Cardiac fibroblast (primary cell): ENCODE measurements at regions not wholly inside any gene's neighbourhood (a gene's known extent, or its start where the extent isn't known, plus 50 kb on each side); places are given as distances from the start of the nearest gene placed in this dataset.

ENCODE experiments used
- DNase-seq, 2 donors: peaks; one replicate each; pipeline versions ENCODE4 v3.0.0 to v3.0.0-alpha.2; 2010; ENCODE audit warnings: low read depth in 2 of 2
- H3K4me3 ChIP-seq, 2 donors: replicated peaks in 1 of 2; 1 replicate in 1 of 2; 2 replicates in 1 of 2; pipeline ENCODE4 v1.5.1; 2011; ENCODE audit warnings: low read depth in 2 of 2, low read length in 2 of 2, mild to moderate bottlenecking in 2 of 2, moderate library complexity in 1 of 2
- CTCF ChIP-seq: IDR thresholded peaks from one replicate; pipeline ENCODE4 v1.5.1; 2011; ENCODE audit warnings: low read depth, mild to moderate bottlenecking, low read length, inconsistent platforms

DNA sequence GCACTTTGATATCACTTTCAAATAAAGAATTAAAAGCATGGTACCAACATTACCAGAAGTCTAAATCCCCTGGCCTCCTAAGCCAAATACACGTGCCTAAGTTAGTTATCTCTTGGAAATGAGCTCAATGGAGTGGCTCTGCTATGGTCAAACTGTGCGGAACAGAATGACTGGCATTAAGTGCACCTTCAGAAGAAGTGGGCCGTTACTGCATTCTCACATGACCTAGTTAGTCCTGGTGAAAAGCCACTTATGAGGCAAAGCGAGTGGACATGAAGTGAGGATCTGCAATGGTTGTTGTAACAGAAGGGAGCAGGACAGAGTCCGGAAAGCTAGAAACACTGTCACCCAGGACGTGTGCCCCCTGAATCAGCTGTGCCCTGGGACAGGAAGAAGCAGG is 633.1 kb downstream of the IRX1 start:
- no peak for TF ChIP-seq CTCF
- no peak overlapping the region for H3K4me3 ChIP-seq
- DNase-seq = no peak

GRCh38 chr5:4229414-4230292 is 634.0 kb downstream of the IRX1 start:
- peak in 1 of 2 donors; percentile 16 for DNase-seq
- no peak for TF ChIP-seq CTCF
- no peak overlapping the region for H3K4me3 ChIP-seq

- DNase-seq = no peak
- no peak for TF ChIP-seq CTCF
- no peak overlapping the region for H3K4me3 ChIP-seq
These were observed 634.8 kb downstream of the IRX1 start for GRCh38 chr5:4230471-4230785.

- no peak overlapping the region for H3K4me3 ChIP-seq
- no peak for TF ChIP-seq CTCF
- DNase-seq = no peak
These were observed 635.4 kb downstream of the IRX1 start for GRCh38 chr5:4230786-4231641.

DNA sequence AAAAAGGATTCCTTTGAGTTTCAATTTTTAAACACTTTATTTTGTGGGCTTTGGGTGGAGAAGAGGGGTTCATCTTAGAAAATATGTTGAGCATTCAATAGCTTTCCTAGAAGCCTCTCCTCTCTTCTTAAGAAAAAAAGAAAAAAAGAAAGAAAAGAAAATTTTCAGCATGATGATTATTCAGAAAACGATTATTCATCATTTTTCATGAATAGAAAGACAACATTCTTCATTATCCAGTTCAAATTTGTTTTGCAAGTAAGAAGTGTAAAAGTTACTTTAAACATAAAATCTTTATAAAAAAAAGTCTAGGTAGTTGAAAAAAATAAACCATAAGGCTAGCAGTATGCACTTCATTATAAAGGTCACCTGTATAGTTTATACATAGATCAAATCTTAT is 636.5 kb downstream of the IRX1 start:
- TF ChIP-seq CTCF = no peak
- no peak overlapping the region for H3K4me3 ChIP-seq
- DNase-seq = no peak

- H3K4me3 ChIP-seq = no peak overlapping the region
These were observed 638.0 kb downstream of the IRX1 start for GRCh38 chr5:4233671-4234070.

More at GRCh38 chr5:4233671-4234070, 638.0 kb downstream of the IRX1 start:
- peak in 1 of 2 donors; percentile 22 for DNase-seq
- peak; percentile 22 for TF ChIP-seq CTCF
